ENCODE measurements at regions not wholly inside any gene's neighbourhood (a gene's known extent, or its start where the extent isn't known, plus 50 kb on each side); places are given as distances from the start of the nearest gene placed in this dataset.

DNA sequence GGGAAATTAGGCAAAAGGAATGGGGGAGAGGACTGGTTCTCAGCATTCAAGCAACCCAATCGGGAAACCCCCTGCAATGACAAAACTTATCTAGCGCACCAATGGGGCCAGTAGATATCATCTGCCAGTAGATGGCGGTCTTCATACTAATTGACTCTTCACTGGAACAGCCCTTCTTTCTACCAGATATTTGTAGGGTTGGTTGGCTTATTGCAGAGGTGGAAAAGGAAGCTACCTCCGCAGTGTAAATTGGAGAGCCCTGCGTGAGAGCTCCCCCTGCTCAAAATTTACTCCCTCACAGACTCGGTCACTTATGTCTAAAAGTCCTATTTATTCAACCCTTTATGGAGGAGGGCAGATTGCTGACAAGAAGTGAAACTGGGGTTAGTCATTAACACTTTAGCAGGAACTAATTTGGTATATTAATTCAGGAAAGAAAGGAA, 166.1 kb upstream of the CCND2 start:
- no peaks in the 10 kb centered on the region for H4K20me1 ChIP-seq (ENCODE audit: insufficient read depth, low read length)
- no peaks in the 10 kb centered on the region for H3K79me2 ChIP-seq (ENCODE audit: insufficient read depth, low read depth, low read length)
- H3K4me1 ChIP-seq (ENCODE audit: insufficient read depth, low read length, poor library complexity, severe bottlenecking), result no peaks in the 10 kb centered on the region
- no peak overlapping the region for H2AFZ ChIP-seq (ENCODE audit: low read length)
- TF ChIP-seq EZH2phosphoT487 (IDR thresholded peaks at IDR 0.05; ENCODE audit: borderline replicate concordance, low read depth, low read length) (no peak), CTCF (conservative IDR thresholded peaks at IDR 0.05; ENCODE audit: low read length) (peak; percentile 86)
- no peaks in the 10 kb centered on the region for H3K9me3 ChIP-seq (ENCODE audit: low read length)
- no peaks in the 10 kb centered on the region for H3K9me2 ChIP-seq (ENCODE audit: insufficient read depth, low read length)
- H3K4me3 ChIP-seq (ENCODE audit: low read depth, low read length, poor library complexity, severe bottlenecking), result no peak overlapping the region
- no peaks in the 10 kb centered on the region for H3K36me3 ChIP-seq (ENCODE audit: insufficient read depth, low read length)
- no TSS peak for BruUV-seq (replicated peaks)
- H3K4me2 ChIP-seq (ENCODE audit: low read length), result no peak overlapping the region
- POLR2A ChIA-PET, result interaction anchor here (1.1 kb wide), 1 partner anchor 222 kb away, joined by 5 read pairs; no protein-coding TSS in a partner anchor
- peak; percentile 67 for DNase-seq (ENCODE audit: low spot score)
- intact Hi-C loops (cut with micrococcal nuclease; ENCODE audit: unreplicated experiment), result loop anchor here (1.0 kb wide), 1 partner anchor 170 kb away; no protein-coding TSS in a partner anchor
- CTCF ChIA-PET (ENCODE audit: unreplicated experiment), result interaction anchor here (0.6 to 1.2 kb wide), 3 partner anchors 9 to 1066 kb away, joined by 3 to 5 read pairs (median 3); no protein-coding TSS in a partner anchor
- no peak overlapping the region for H3K27ac ChIP-seq (ENCODE audit: low read depth, low read length, poor library complexity, severe bottlenecking)

- BruUV-seq (replicated peaks), result no TSS peak
- no peak overlapping the region for H3K4me3 ChIP-seq (ENCODE audit: low read depth, low read length, poor library complexity, severe bottlenecking)
- intact Hi-C loops (cut with micrococcal nuclease; ENCODE audit: unreplicated experiment), result loop anchor here (1.0 kb wide), 1 partner anchor 171 kb away; no protein-coding TSS in a partner anchor
- H3K79me2 ChIP-seq (ENCODE audit: insufficient read depth, low read depth, low read length), result no peaks in the 10 kb centered on the region
- H2AFZ ChIP-seq (ENCODE audit: low read length), result no peak overlapping the region
- H3K27ac ChIP-seq (ENCODE audit: low read depth, low read length, poor library complexity, severe bottlenecking), result no peak overlapping the region
- H3K9me2 ChIP-seq (ENCODE audit: insufficient read depth, low read length), result no peaks in the 10 kb centered on the region
- no peaks in the 10 kb centered on the region for H3K4me1 ChIP-seq (ENCODE audit: insufficient read depth, low read length, poor library complexity, severe bottlenecking)
- ChIA-PET CTCF (ENCODE audit: unreplicated experiment) (interaction anchor here (1.2 kb wide), 1 partner anchor 170 kb away, joined by 5 read pairs; no protein-coding TSS in a partner anchor), POLR2A (no interaction called here)
- no peak for TF ChIP-seq CTCF (conservative IDR thresholded peaks at IDR 0.05; ENCODE audit: low read length)
- no peak for TF ChIP-seq EZH2phosphoT487 (IDR thresholded peaks at IDR 0.05; ENCODE audit: borderline replicate concordance, low read depth, low read length)
- H3K4me2 ChIP-seq (ENCODE audit: low read length), result no peak overlapping the region
- no peaks in the 10 kb centered on the region for H3K36me3 ChIP-seq (ENCODE audit: insufficient read depth, low read length)
- DNase-seq (ENCODE audit: low spot score), result no peak
- H3K9me3 ChIP-seq (ENCODE audit: low read length), result no peaks in the 10 kb centered on the region
- no peaks in the 10 kb centered on the region for H4K20me1 ChIP-seq (ENCODE audit: insufficient read depth, low read length)
These were observed 166.9 kb upstream of the CCND2 start for GRCh38 chr12:4106621-4107020.

DNA sequence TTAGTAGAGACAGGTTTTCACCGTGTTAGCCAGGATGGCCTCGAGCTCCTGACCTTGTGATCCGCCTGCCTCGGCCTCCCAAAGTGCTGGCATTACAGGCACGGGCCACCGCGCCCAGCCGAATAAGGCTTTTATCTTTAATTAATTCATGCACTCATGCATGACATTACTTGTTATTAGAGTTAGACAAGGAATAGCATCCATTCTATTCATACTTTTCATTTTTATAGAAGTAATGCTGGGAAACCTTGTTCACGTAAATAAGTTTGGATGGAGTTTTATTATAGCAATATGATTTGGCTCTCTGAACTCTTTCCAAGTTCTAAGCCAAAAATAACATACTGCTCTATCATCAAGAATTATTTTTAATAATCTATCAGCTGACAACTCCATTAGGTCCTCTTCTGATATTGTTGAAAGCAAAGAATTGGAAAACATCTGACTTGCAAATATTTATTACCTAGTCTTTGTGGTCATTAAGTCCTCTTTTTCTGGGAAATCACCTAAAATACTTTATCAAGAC, 168.8 kb upstream of the CCND2 start:
- POLR2A ChIA-PET, result interaction anchor here (0.6 to 0.7 kb wide), 3 partner anchors 28 to 1560 kb away, joined by 4 to 6 read pairs (median 6); no protein-coding TSS in a partner anchor

More for the DNA sequence above, 168.8 kb upstream of the CCND2 start:
- CTCF ChIA-PET (ENCODE audit: unreplicated experiment), result no interaction called here
- Histone ChIP-seq H3K79me2 (ENCODE audit: insufficient read depth, low read depth, low read length) (no peaks in the 10 kb centered on the region), H3K27ac (ENCODE audit: low read depth, low read length, poor library complexity, severe bottlenecking) (no peak overlapping the region), H3K4me1 (ENCODE audit: insufficient read depth, low read length, poor library complexity, severe bottlenecking) (no peaks in the 10 kb centered on the region), H4K20me1 (ENCODE audit: insufficient read depth, low read length) (no peaks in the 10 kb centered on the region), H3K4me3 (ENCODE audit: low read depth, low read length, poor library complexity, severe bottlenecking) (no peak overlapping the region), H3K36me3 (ENCODE audit: insufficient read depth, low read length) (no peaks in the 10 kb centered on the region), H3K4me2 (ENCODE audit: low read length) (no peak overlapping the region), H3K9me3 (ENCODE audit: low read length) (no peaks in the 10 kb centered on the region), H2AFZ (ENCODE audit: low read length) (no peak overlapping the region), H3K9me2 (ENCODE audit: insufficient read depth, low read length) (no peaks in the 10 kb centered on the region)
- no TSS peak for BruUV-seq (replicated peaks)
- DNase-seq (ENCODE audit: low spot score), result no peak
- intact Hi-C loops (cut with micrococcal nuclease; ENCODE audit: unreplicated experiment), result no loop called here
- TF ChIP-seq EZH2phosphoT487 (IDR thresholded peaks at IDR 0.05; ENCODE audit: borderline replicate concordance, low read depth, low read length) (no peak), CTCF (conservative IDR thresholded peaks at IDR 0.05; ENCODE audit: low read length) (no peak)
